ENCODE measurements at regions not wholly inside any gene's neighbourhood (a gene's known extent, or its start where the extent isn't known, plus 50 kb on each side); places are given as distances from the start of the nearest gene placed in this dataset.

DNA sequence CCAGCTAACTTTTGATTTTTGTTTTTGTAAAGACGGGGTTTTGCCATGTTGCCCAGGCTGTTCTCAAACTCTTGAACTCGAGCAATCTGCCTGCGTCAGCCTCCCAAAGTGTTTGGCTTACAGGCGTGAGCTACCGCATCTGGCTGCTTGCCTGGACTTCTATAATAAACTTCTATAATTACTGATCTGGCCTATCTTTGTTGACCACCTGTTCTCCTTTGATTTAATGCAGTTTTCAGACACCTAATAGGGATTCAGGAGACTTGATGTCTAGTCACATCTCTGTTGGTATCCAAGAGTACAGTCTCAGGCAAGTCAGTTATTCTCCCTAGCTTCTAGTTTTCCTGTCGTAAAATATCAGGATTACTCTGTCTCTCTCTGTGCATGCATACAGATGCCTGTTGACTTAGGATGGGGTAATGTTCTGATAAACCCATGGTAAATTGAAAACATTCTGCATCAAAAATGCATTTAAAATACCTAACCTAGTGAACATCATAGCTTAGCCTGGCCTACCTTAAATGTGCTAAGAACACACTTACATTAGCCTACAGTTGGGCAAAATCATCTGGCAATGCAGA, 51.5 kb upstream of the NR3C1 start:
- H3K27ac ChIP-seq: no peak overlapping the region
- intact Hi-C loops (cut with DNase I; ENCODE audit: low total_unique reads): no loop called here

DNA sequence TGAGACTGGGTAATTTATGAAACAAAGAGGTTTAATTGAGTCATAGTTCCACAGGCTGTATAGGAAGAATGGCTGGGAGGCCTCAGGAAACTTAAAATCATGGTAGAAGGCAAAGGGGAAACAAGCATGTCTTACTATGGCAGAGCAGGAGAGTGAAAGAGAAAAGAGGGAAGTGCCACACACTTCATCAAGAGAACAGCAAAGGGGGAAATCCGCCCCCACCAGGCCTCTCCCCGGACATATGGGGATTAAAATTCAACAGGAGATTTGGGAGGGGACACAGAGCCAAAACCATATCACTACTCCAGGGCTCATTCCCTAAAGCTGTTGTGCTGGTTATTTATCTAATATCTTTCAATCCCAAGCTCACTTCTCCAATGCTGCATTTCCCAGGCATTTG, 50.2 kb upstream of the NR3C1 start:
- no peak for DNase-seq
- no peaks in the 10 kb centered on the region for H3K27me3 ChIP-seq
- 69 to 87% (median 81%) methylated on average over 2 of the region's 2 CpGs for WGBS, 5 donors
- TF ChIP-seq EP300 (IDR thresholded peaks at IDR 0.05) (no peak), POLR2AphosphoS5 (IDR thresholded peaks at IDR 0.05) (no peak)
- no peak overlapping the region for H3K4me3 ChIP-seq
- H3K36me3 ChIP-seq: no peaks in the 10 kb centered on the region
- no peaks in the 10 kb centered on the region for H3K4me1 ChIP-seq
- H3K9me3 ChIP-seq: no peaks in the 10 kb centered on the region
- H3K27ac ChIP-seq: no peak overlapping the region
- intact Hi-C loops (cut with DNase I; ENCODE audit: low total_unique reads): no loop called here

More for the DNA sequence above, 51.5 kb upstream of the NR3C1 start:
- H3K9me3 ChIP-seq: no peaks in the 10 kb centered on the region
- TF ChIP-seq, protein P1, sequence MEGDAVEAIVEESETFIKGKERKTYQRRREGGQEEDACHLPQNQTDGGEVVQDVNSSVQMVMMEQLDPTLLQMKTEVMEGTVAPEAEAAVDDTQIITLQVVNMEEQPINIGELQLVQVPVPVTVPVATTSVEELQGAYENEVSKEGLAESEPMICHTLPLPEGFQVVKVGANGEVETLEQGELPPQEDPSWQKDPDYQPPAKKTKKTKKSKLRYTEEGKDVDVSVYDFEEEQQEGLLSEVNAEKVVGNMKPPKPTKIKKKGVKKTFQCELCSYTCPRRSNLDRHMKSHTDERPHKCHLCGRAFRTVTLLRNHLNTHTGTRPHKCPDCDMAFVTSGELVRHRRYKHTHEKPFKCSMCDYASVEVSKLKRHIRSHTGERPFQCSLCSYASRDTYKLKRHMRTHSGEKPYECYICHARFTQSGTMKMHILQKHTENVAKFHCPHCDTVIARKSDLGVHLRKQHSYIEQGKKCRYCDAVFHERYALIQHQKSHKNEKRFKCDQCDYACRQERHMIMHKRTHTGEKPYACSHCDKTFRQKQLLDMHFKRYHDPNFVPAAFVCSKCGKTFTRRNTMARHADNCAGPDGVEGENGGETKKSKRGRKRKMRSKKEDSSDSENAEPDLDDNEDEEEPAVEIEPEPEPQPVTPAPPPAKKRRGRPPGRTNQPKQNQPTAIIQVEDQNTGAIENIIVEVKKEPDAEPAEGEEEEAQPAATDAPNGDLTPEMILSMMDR (IDR thresholded peaks at IDR 0.05): no peak
- no peak for TF ChIP-seq EP300 (IDR thresholded peaks at IDR 0.05)
- TF ChIP-seq POLR2AphosphoS5 (IDR thresholded peaks at IDR 0.05): no peak
- no peak for TF ChIP-seq POLR2A (IDR thresholded peaks at IDR 0.05)
- H3K4me1 ChIP-seq: no peaks in the 10 kb centered on the region
- WGBS, 5 donors: 59 to 91% (median 87%) methylated on average over 6 of the region's 6 CpGs
- H3K4me3 ChIP-seq: no peak overlapping the region
- DNase-seq: no peak
- H3K27me3 ChIP-seq: no peaks in the 10 kb centered on the region
- H3K36me3 ChIP-seq: no peaks in the 10 kb centered on the region

Small RNA genes lying in the stretch of these regions (small RNA-seq; reads per million reads assigned to genes)
- 0 reads per million in 4 donors for gene MIR5197
- gene RNU7-156P: 0 reads per million in 4 donors
